ENCODE measurements at regions not wholly inside any gene's neighbourhood (a gene's known extent, or its start where the extent isn't known, plus 50 kb on each side); places are given as distances from the start of the nearest gene placed in this dataset.

DNA sequence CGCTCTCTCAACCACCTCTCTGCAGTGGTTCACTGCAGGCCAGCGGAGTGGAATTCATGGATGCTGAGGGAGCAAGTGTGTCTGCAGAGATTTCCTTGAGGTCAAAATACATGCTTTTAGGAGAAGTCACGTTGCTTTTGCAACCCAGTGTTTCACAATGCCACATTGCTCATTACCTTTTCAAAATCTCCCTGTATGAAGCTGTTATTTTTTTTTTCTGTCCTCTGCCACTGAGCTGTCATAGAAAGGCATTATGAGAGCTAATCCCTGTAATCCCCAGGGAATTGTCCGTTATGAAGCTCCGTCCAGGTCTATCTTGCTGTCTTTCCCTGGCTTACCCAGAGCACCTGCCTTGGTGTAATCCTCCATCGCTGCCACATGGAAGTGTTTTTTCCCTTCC is 60.5 kb upstream of the SLC22A23 start:
- TF ChIP-seq EZH2 (IDR thresholded peaks at IDR 0.05; ENCODE audit: insufficient read depth, poor library complexity, severe bottlenecking) (no peak), EZH2phosphoT487 (IDR thresholded peaks at IDR 0.05; ENCODE audit: insufficient read depth, low read depth) (no peak)

DNA sequence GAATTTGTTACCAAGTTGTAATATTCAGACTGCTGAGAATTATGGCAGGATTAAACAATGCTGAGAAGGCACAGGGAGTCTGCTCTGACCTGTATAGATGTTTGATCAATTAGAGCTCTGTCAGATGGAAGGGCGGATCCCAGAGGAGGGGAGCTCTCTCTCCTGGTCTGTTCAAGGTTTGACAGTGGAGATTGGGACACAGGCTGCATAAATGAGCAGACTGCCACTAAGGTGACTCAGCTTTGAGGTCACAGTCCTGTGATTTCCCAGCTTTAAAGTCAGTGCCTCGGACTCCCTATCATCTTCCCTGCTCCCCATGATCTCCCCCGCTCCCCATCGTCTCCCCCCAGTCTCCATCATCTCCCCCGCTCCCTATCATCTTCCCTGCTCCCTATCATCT is 59.2 kb upstream of the SLC22A23 start:
- Histone ChIP-seq H3K9me3 (ENCODE audit: low read depth) (no peaks in the 10 kb centered on the region), H3K4me1 (ENCODE audit: insufficient read depth) (peaks cover 36% of the 10 kb centered on the region), H2AFZ (no peak overlapping the region), H3F3A (ENCODE audit: insufficient read depth) (peaks cover 37% of the 10 kb centered on the region), H4K20me1 (ENCODE audit: insufficient read depth) (no peaks in the 10 kb centered on the region), H3K9me2 (ENCODE audit: insufficient read depth) (no peaks in the 10 kb centered on the region), H3K9ac (no peak overlapping the region), H3K27me3 (replicated peaks; ENCODE audit: insufficient read depth) (no peaks in the 10 kb centered on the region), H3K4me2 (ENCODE audit: unreplicated experiment) (no peak overlapping the region), H3K4me3 (no peak overlapping the region), H3K36me3 (ENCODE audit: low read depth) (no peaks in the 10 kb centered on the region), H3K79me2 (ENCODE audit: insufficient read depth) (no peaks in the 10 kb centered on the region), H3K27ac (no peak overlapping the region)
- in situ Hi-C loops (cut with MboI), result no loop called here
- WGBS, 2 experiments (ENCODE audit: low coverage in 1 of 2, low lambda C conversion rate in 2 of 2, missing lambda C conversion rate in 2 of 2), result 83 to 89% methylated on average over 1 to 5 of the region's 5 CpGs
- peak; percentile 55 for DNase-seq
- TF ChIP-seq EZH2 (IDR thresholded peaks at IDR 0.05; ENCODE audit: insufficient read depth, poor library complexity, severe bottlenecking), result no peak
- no peak for TF ChIP-seq EZH2phosphoT487 (IDR thresholded peaks at IDR 0.05; ENCODE audit: insufficient read depth, low read depth)

More for the DNA sequence above, 60.5 kb upstream of the SLC22A23 start:
- no peak overlapping the region for H2AFZ ChIP-seq
- no peaks in the 10 kb centered on the region for H3K9me2 ChIP-seq (ENCODE audit: insufficient read depth)
- 14 to 19% methylated on average over 6 of the region's 6 CpGs for WGBS, 2 experiments (ENCODE audit: low coverage in 1 of 2, low lambda C conversion rate in 2 of 2, missing lambda C conversion rate in 2 of 2)
- H3K79me2 ChIP-seq (ENCODE audit: insufficient read depth), result no peaks in the 10 kb centered on the region
- peaks cover 42% of the 10 kb centered on the region for H3F3A ChIP-seq (ENCODE audit: insufficient read depth)
- no peaks in the 10 kb centered on the region for H3K27me3 ChIP-seq (replicated peaks; ENCODE audit: insufficient read depth)
- no peak overlapping the region for H3K4me3 ChIP-seq
- no peaks in the 10 kb centered on the region for H3K9me3 ChIP-seq (ENCODE audit: low read depth)
- peak overlapping the region; percentile 49 for H3K9ac ChIP-seq
- H3K4me2 ChIP-seq (ENCODE audit: unreplicated experiment), result peak overlapping the region; percentile 52
- DNase-seq, result peak; percentile 94
- no peaks in the 10 kb centered on the region for H4K20me1 ChIP-seq (ENCODE audit: insufficient read depth)
- H3K4me1 ChIP-seq (ENCODE audit: insufficient read depth), result peaks cover 45% of the 10 kb centered on the region
- H3K36me3 ChIP-seq (ENCODE audit: low read depth), result no peaks in the 10 kb centered on the region
- in situ Hi-C loops (cut with MboI), result no loop called here
- H3K27ac ChIP-seq, result peak overlapping the region; percentile 79

DNA sequence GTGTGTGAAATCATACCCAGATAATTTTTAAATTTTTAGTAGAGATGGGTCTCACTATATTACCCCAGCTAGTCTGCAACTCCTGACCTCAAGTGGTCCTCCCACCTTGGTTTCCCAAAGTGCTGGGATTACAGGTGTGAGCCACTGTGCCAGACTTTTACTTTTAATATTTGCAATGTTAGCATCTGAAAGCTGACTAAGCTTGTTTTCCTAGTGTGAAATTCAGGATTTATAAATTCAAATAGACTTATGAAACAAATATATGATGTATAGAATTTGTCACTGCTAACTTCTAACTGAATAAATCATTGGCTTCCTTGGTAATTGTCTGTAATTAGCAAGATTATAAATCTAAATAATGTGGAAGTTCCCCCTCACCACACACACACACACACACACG is 58.8 kb upstream of the SLC22A23 start:
- Histone ChIP-seq H3K4me2 (ENCODE audit: unreplicated experiment) (no peak overlapping the region), H3F3A (ENCODE audit: insufficient read depth) (peaks cover 37% of the 10 kb centered on the region), H3K4me1 (ENCODE audit: insufficient read depth) (peaks cover 32% of the 10 kb centered on the region), H3K27ac (no peak overlapping the region), H3K9ac (no peak overlapping the region), H3K9me3 (ENCODE audit: low read depth) (no peaks in the 10 kb centered on the region), H4K20me1 (ENCODE audit: insufficient read depth) (no peaks in the 10 kb centered on the region), H3K9me2 (ENCODE audit: insufficient read depth) (no peaks in the 10 kb centered on the region), H3K36me3 (ENCODE audit: low read depth) (no peaks in the 10 kb centered on the region), H3K27me3 (replicated peaks; ENCODE audit: insufficient read depth) (no peaks in the 10 kb centered on the region), H2AFZ (no peak overlapping the region), H3K4me3 (no peak overlapping the region), H3K79me2 (ENCODE audit: insufficient read depth) (no peaks in the 10 kb centered on the region)
- TF ChIP-seq EZH2phosphoT487 (IDR thresholded peaks at IDR 0.05; ENCODE audit: insufficient read depth, low read depth), result no peak
- DNase-seq, result no peak
- 55 to 58% methylated on average over 1 of the region's 1 CpG for WGBS, 2 experiments (ENCODE audit: low coverage in 1 of 2, low lambda C conversion rate in 2 of 2, missing lambda C conversion rate in 2 of 2)
- in situ Hi-C loops (cut with MboI), result no loop called here

DNA sequence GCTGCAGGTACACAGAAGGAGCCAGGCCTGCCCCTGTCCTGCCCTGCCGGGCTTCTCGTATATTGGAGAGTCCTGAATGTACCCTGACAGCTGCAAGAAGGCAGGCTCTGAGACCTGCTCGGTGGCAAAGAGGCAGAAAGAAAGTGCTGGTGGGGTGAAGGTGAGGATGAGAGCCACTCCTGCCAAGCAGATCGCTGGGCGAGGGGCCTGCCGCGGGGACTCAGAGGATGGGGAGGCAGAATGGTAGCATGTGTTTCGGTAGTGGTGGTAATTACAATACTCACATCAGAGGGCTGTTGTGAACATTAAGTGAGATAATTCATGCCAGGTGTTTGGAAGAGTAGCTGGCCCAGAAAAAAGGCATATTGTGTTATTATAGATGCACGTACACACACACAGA is 56.6 kb upstream of the SLC22A23 start:
- H3K9me2 ChIP-seq (ENCODE audit: insufficient read depth), result no peaks in the 10 kb centered on the region
- H3K27ac ChIP-seq, result no peak overlapping the region
- in situ Hi-C loops (cut with MboI), result no loop called here
- TF ChIP-seq EZH2phosphoT487 (IDR thresholded peaks at IDR 0.05; ENCODE audit: insufficient read depth, low read depth), result no peak
- TF ChIP-seq EZH2 (IDR thresholded peaks at IDR 0.05; ENCODE audit: insufficient read depth, poor library complexity, severe bottlenecking), result no peak
- H3K4me2 ChIP-seq (ENCODE audit: unreplicated experiment), result no peak overlapping the region
- no peaks in the 10 kb centered on the region for H3K36me3 ChIP-seq (ENCODE audit: low read depth)
- H2AFZ ChIP-seq, result no peak overlapping the region
- H3K9ac ChIP-seq, result no peak overlapping the region
- peaks cover 23% of the 10 kb centered on the region for H3K4me1 ChIP-seq (ENCODE audit: insufficient read depth)
- H3K9me3 ChIP-seq (ENCODE audit: low read depth), result no peaks in the 10 kb centered on the region
- peaks cover 16% of the 10 kb centered on the region for H3F3A ChIP-seq (ENCODE audit: insufficient read depth)
- WGBS, 2 experiments (ENCODE audit: low coverage in 1 of 2, low lambda C conversion rate in 2 of 2, missing lambda C conversion rate in 2 of 2), result 76 to 83% methylated on average over 9 of the region's 9 CpGs
- no peaks in the 10 kb centered on the region for H4K20me1 ChIP-seq (ENCODE audit: insufficient read depth)
- DNase-seq, result no peak
- H3K4me3 ChIP-seq, result no peak overlapping the region
- no peaks in the 10 kb centered on the region for H3K27me3 ChIP-seq (replicated peaks; ENCODE audit: insufficient read depth)
- H3K79me2 ChIP-seq (ENCODE audit: insufficient read depth), result no peaks in the 10 kb centered on the region

DNA sequence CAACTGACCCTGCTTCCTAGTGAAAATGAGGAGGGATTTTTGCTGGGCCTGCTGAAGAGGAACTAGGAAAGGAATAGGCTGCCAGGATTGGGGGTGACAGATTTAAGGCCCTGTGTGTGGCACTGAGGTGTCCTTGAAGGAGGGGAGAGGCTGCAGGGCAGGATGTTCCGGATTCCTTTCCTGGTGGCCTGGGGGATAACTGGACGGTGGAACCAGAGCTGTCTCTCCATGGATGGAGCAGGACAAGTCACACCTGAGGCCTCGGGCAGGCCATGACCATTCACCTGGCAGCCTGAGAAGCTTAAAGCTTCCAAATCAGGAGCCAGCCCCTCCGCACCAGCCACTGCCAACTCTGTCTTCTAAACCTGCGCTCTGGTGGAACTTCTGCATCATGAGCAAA is 56.0 kb upstream of the SLC22A23 start:
- Histone ChIP-seq H2AFZ (no peak overlapping the region), H3K9me3 (ENCODE audit: low read depth) (no peaks in the 10 kb centered on the region), H3K27me3 (replicated peaks; ENCODE audit: insufficient read depth) (no peaks in the 10 kb centered on the region), H3K36me3 (ENCODE audit: low read depth) (no peaks in the 10 kb centered on the region), H3K9ac (no peak overlapping the region), H4K20me1 (ENCODE audit: insufficient read depth) (no peaks in the 10 kb centered on the region), H3K27ac (no peak overlapping the region), H3F3A (ENCODE audit: insufficient read depth) (peaks cover 10% of the 10 kb centered on the region), H3K4me2 (ENCODE audit: unreplicated experiment) (no peak overlapping the region), H3K4me3 (no peak overlapping the region), H3K4me1 (ENCODE audit: insufficient read depth) (peaks cover 17% of the 10 kb centered on the region), H3K79me2 (ENCODE audit: insufficient read depth) (no peaks in the 10 kb centered on the region), H3K9me2 (ENCODE audit: insufficient read depth) (no peaks in the 10 kb centered on the region)
- in situ Hi-C loops (cut with MboI), result no loop called here
- WGBS, 2 experiments (ENCODE audit: low coverage in 1 of 2, low lambda C conversion rate in 2 of 2, missing lambda C conversion rate in 2 of 2), result 91 to 96% methylated on average over 4 to 5 of the region's 5 CpGs
- no peak for DNase-seq
- TF ChIP-seq EZH2phosphoT487 (IDR thresholded peaks at IDR 0.05; ENCODE audit: insufficient read depth, low read depth) (no peak), EZH2 (IDR thresholded peaks at IDR 0.05; ENCODE audit: insufficient read depth, poor library complexity, severe bottlenecking) (no peak)

Data from GM23248 (cell line).